ENCODE measurements at regions not wholly inside any gene's neighbourhood (a gene's known extent, or its start where the extent isn't known, plus 50 kb on each side); places are given as distances from the start of the nearest gene placed in this dataset.

DNA sequence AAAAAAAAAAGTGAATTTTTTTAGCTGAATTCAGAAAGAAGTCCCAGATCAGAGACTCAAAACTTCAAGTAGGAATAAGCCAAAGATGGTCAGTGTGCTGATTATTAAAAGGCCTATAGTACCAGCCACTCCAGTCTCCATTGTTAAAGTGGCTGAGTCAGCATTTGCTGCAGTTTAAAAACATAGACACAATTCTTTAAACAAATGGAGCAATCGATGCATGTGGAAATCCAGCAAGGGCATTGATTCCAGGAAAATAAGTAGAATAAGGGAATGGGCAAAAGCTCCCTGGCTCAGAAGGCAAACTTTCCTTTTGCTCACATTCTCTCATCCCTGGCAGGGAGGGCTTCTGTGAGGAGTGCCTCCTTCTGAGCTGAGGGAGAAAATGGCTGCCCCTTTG, 317.6 kb downstream of the LRIG3 start:
- H3K27me3 ChIP-seq (ENCODE audit: control insufficient read depth, insufficient read depth, low read length): no peaks in the 10 kb centered on the region
- no TSS peak for BruUV-seq (replicated peaks)
- no peaks in the 10 kb centered on the region for H3K9me3 ChIP-seq (ENCODE audit: control insufficient read depth, insufficient read depth, low read depth, low read length)
- H3K4me1 ChIP-seq (ENCODE audit: control insufficient read depth, insufficient read depth, low read length): no peaks in the 10 kb centered on the region
- in situ Hi-C loops (cut with HindIII; ENCODE audit: low pct_unique_long_range_greater_than_20kb, low sequenced_read_pairs): no loop called here
- no peaks in the 10 kb centered on the region for H3K36me3 ChIP-seq (ENCODE audit: control insufficient read depth, insufficient read depth, low read length)
- ChIA-PET CTCF (no interaction called here), POLR2A (no interaction called here)
- no peak for DNase-seq (ENCODE audit: low read depth, low spot score)
- ATAC-seq: no peak
- no peak overlapping the region for H3K27ac ChIP-seq (ENCODE audit: low read length)
- no peak for TF ChIP-seq SIN3A (IDR thresholded peaks at IDR 0.05; ENCODE audit: borderline replicate concordance, insufficient read depth, low read depth, low read length)
- TF ChIP-seq, protein P1, sequence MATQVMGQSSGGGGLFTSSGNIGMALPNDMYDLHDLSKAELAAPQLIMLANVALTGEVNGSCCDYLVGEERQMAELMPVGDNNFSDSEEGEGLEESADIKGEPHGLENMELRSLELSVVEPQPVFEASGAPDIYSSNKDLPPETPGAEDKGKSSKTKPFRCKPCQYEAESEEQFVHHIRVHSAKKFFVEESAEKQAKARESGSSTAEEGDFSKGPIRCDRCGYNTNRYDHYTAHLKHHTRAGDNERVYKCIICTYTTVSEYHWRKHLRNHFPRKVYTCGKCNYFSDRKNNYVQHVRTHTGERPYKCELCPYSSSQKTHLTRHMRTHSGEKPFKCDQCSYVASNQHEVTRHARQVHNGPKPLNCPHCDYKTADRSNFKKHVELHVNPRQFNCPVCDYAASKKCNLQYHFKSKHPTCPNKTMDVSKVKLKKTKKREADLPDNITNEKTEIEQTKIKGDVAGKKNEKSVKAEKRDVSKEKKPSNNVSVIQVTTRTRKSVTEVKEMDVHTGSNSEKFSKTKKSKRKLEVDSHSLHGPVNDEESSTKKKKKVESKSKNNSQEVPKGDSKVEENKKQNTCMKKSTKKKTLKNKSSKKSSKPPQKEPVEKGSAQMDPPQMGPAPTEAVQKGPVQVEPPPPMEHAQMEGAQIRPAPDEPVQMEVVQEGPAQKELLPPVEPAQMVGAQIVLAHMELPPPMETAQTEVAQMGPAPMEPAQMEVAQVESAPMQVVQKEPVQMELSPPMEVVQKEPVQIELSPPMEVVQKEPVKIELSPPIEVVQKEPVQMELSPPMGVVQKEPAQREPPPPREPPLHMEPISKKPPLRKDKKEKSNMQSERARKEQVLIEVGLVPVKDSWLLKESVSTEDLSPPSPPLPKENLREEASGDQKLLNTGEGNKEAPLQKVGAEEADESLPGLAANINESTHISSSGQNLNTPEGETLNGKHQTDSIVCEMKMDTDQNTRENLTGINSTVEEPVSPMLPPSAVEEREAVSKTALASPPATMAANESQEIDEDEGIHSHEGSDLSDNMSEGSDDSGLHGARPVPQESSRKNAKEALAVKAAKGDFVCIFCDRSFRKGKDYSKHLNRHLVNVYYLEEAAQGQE (IDR thresholded peaks at IDR 0.05; ENCODE audit: insufficient read depth in 1 of 2, low read depth in 2 of 2, low read length in 1 of 2): no peak
- intact Hi-C loops (cut with micrococcal nuclease; ENCODE audit: unreplicated experiment): no loop called here
- H3K4me3 ChIP-seq (ENCODE audit: low read depth in 2 of 2, low read length in 2 of 2): no peak overlapping the region

DNA sequence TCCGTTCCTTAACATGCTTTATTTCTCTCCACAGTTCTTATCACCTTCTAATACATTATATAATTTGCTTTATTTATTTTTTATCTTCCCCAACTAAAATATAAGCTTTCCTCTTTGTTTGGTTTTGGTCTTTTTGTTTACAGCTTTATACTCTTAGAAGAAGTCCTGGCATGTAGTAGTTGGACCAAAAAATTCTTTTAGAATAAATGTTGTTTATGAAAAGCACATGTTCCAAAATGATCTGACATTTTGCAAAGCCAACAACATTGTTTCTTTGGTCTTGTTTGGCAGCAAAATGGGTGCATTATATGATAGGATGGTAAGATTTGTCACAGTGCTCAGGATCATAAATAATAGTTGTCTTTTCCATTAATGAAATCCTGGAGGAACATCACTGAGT, 312.5 kb downstream of the LRIG3 start:
- Histone ChIP-seq H3K27ac (ENCODE audit: low read length) (no peak overlapping the region), H3K27me3 (ENCODE audit: control insufficient read depth, insufficient read depth, low read length) (no peaks in the 10 kb centered on the region), H3K36me3 (ENCODE audit: control insufficient read depth, insufficient read depth, low read length) (no peaks in the 10 kb centered on the region), H3K4me1 (ENCODE audit: control insufficient read depth, insufficient read depth, low read length) (no peaks in the 10 kb centered on the region), H3K9me3 (ENCODE audit: control insufficient read depth, insufficient read depth, low read depth, low read length) (no peaks in the 10 kb centered on the region), H3K4me3 (ENCODE audit: low read depth in 2 of 2, low read length in 2 of 2) (no peak overlapping the region)
- no TSS peak for BruUV-seq (replicated peaks)
- no peak for DNase-seq (ENCODE audit: low read depth, low spot score)
- TF ChIP-seq CTCF (IDR thresholded peaks at IDR 0.05): no peak
- no peak for TF ChIP-seq POLR2AphosphoS5 (IDR thresholded peaks at IDR 0.05; ENCODE audit: low read depth, low read length)
- no peak for TF ChIP-seq TCF7L2 (IDR thresholded peaks at IDR 0.05; ENCODE audit: low read depth, low read length)
- TF ChIP-seq, protein P1 (IDR thresholded peaks at IDR 0.05; ENCODE audit: insufficient read depth in 1 of 2, low read depth in 2 of 2, low read length in 1 of 2): no peak
- no peak for TF ChIP-seq SIN3A (IDR thresholded peaks at IDR 0.05; ENCODE audit: borderline replicate concordance, insufficient read depth, low read depth, low read length)
- ATAC-seq: no peak
- ChIA-PET POLR2A (no interaction called here), CTCF (interaction anchor here (0.6 kb wide), 1 partner anchor 12 kb away, joined by 3 read pairs; no protein-coding TSS in a partner anchor)
- intact Hi-C loops (cut with micrococcal nuclease; ENCODE audit: unreplicated experiment) (no loop called here), in situ Hi-C loops (cut with HindIII; ENCODE audit: low pct_unique_long_range_greater_than_20kb, low sequenced_read_pairs) (no loop called here)

Measured in Panc1 (cell line).